Stimulated activated CD8-positive, alpha-beta memory T cell treated with anti-CD3 and anti-CD28 coated beads, Interleukin-7, amount 100 ng/mL, for 24 hours (primary cell): ENCODE measurements at regions not wholly inside any gene's neighbourhood (a gene's known extent, or its start where the extent isn't known, plus 50 kb on each side); places are given as distances from the start of the nearest gene placed in this dataset.
"Not testable (repeated sequence)": the region's sequence is repeated elsewhere in the genome, so short reads cannot be mapped to it uniquely, and the experiment has no call there.

Experiments used
- DNase-seq: peaks from one replicate; pipeline ENCODE4 v3.0.0-alpha.2; 2020; ENCODE audit warnings: low read depth

DNA sequence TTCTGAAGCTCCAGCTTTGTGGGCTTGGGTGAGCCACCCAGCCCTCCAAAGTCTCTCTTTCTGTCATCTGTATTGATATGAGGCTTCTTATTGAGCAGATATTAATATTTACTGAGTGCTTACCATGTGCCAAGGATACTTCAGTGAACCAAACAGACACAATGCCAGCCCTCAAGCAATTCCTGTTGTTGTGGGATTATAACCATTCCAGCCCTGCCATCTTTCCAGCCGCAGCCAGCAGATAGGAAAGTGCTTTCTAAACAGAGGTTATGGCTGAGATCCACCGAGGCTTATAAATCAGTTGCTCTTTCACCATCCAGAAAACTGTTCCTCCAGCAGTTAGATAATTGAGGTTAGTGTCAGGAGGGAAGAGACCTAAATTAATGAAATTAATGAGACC, 137.7 kb upstream of the ALDH1B1 start:
- DNase-seq: no peak

DNA sequence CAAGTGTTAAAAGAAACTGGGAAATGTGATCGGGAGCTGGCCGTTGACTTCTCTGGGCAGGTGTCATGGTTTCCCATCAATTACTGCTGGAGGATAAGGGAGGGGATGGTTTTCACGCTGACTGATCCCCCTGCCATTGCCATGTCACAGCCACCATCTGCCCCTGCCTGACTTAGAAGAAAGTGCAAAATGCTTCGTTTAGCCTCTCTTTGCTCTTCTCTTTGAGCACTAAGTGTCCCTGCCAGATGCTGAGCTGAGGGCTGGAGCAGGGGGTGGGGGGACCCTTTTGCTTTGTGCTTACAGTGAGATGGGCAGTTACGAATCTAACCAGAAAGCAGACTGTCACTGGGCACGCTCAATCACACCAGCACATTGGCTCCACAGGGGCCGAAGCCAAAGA, 138.4 kb upstream of the ALDH1B1 start:
- no peak for DNase-seq

DNA sequence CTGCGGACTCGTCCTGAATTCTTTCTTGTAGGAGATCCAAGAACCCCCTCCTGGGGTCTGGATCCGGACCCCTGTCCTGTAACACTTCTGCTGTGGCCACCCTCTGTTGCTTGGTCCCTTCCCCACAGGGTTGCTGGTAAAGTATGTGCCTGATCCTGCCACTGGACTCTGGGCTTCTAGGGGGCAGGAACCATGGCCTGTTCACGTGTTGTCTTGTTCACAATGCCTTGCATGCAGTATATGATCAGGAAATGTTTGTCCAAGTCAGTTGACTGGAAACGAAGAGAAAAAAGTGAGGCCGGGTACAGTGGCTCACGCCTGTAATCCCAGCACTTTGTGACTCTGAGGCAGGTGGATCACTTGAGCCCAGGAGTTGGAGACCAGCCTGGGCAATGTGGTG, 139.3 kb upstream of the ALDH1B1 start:
- DNase-seq: no peak

DNA sequence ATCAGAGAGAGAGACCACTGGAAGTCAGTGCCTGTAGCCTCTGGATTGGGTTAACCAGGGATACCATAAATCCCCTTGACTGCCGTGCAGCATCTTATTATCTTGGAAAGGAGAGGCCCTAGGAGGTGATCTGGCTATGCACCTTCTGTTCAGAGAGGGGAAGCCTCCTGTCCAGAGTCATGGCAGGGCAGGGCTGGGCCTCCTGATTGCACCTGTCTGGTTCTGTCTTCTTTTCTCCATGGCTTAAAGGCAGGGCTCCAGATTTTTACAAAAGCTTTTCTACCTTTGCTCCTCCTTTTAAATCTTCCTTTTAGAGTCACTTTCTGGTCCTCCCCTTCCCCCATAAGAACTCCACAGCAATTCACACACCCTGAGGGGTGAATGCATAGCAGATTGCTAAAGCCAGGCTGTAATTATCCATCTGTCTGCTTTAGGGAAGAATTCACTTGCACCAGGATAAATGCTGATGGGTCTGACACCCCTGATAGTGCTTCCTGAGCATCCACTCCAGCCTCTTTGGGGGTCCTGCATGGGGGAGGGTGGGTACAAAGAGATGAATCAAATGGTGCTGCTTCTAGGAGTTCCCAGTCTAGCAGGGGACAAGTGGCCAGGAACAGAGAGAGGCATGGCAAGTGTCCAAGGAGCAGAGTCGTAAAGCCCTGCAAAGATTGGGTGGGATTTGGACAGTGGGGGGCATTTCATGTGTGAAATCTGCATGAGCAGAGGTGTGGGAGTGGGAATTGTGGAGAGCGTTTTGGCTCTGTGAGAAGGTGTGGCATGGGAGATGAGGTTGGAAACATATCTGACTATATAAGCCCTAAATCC, 141.3 kb upstream of the ALDH1B1 start:
- no peak for DNase-seq

DNA sequence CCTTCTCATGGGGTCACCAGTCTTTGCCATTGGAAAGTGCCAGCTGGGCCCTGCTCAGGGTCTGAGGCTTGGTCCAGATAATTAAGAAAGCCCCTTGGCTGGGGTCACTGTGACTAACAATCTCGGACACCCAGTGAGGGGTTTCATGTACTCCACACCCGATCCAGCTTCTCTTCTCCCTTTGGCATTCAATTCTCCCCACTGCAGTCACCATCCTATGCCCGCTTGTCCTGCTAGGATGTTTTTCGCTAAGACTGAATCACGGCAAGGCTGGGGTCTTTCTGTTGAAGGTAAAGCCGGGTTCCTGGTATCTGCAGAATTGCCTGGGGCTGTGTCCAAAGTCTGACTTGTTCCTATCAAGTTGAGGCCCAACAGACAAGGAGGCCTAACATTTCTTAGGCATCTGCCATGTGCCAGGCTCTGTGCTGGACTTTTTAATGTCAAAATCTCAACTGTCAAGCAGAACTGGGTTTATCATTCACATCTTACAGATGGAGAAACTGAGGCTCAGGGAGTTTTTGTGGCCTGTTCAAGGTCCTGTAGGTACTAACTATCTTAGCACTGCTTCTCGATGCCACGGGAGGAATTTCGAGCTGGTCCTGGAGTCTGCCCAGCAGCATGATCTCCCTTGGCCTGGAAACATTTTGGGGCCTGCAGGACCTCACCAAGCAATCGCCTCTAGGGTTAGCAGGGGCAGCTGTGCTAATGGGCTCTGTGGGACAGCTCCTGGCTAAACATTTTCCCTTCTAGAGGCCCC, 142.0 kb upstream of the ALDH1B1 start:
- DNase-seq: no peak

DNA sequence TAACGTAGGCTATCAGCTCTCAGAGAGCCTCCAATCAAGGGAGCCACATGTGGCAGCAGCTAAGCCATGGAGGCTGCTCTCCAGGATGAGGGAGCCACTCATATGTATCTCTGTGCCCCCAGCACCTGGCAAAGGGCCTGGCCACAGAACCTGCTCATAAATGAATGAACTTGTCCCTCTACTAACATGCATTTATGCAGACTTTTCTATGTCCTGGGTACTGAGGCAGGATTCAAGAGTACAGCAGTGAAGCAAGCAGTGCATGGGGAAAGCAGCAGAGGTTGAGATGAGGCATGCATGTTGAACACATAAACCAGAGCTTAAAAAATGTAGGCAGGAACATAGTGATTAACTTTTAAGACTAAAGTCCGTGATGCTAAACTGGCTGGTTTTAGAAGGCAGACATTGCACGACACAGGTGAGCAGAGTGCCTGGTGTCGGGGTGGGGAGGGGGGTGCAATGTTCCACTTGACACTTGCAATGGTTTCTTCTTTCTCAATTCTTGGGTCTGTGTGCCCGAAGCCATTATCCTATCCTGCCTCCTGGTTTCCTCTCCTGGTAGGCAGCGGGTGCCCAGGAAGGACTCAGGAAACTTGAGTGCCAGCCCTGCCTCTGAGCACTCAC, 142.8 kb upstream of the ALDH1B1 start:
- no peak for DNase-seq

DNA sequence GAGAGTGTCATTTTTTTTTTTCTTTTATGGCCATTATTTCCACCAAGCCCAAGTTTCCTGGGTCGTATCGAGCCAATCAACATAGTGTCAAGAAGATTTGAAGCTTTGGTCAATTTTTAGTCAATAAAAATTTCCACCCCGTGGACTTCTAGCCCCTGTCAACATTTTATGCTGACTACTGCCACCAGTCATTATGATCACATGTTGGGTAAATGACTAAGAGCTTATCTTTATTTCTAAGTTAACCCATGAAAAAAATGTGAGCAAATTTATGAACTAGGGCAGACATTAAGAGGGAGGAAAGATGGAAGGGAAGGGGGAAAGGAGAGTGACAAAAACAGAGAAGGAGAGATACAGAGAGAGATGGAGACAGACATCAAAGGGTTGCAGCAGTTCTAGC, 143.5 kb upstream of the ALDH1B1 start:
- no peak for DNase-seq

DNA sequence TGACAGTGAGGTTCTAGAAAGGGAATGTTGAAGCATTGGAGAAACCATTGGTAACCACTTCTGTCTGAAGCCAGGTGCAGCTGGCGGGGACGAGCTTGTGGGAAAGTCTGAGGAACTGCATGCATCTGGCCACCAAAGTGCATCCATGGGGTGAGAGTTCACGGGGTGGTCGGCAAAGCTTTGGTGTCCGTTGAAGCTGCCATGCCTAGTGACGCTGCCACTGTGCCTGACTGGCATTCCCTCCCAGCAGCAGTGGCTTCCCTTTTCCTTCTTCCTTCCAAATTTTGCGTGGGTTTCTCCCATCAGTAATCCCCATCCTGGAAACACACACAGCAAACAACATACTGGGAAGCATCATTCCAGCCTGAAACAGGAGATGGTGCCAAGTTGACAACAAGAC, 145.7 kb upstream of the ALDH1B1 start:
- no peak for DNase-seq

DNA sequence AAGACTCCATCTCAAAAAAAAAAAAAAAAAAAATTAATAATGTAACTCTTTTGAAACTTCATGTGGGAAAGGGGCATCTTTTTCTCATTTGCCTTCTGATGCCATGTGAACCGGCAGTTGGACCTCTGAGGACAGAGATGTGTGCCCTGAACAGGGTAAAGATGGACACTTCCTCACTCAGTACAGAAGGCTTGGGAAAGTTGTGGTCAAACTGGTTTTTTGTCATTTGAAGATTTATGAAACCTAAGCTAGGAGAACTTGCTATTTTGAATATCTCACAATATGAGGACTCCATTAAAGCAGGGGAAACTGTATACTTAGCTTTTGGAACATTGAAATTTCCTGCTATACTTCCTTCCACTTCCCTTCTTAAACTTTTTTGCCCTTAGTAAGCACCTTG, 147.5 kb upstream of the ALDH1B1 start:
- no peak for DNase-seq

DNA sequence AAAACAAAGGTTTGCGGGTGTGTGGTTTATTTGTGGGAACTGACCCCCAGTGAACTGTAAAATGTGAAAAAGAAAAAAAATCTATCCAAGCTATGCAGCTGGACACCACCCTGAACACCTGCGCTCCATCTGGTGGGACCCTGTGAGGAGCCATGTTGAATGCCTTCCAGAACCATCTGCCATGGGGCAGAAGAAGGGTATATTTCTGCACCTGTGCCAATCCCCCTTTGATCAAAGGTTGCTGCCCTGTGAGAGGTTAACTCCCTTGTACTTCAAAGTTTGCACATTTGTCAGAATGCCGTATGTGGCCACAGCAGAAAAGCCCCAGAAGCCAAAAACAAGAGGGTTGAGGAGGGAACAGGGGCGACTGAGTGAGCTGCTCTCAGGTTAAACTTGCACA, 148.5 kb upstream of the ALDH1B1 start:
- no peak for DNase-seq

DNA sequence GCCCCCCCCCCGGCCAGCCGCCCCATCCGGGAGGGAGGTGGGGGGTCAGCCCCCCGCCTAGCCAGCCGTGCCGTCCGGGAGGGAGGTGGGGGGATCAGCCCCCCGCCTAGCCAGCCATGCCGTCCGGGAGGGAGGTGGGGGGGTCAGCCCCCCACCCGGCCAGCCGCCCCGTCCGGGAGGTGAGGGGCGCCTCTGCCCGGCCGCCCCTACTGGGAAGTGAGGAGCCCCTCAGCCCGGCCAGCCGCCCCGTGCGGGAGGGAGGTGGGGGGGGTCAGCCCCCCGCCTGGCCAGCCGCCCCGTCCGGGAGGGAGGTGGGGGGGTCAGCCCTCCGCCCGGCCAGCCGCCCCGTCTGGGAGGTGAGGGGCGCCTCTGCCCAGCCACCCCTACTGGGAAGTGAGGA, 150.4 kb upstream of the ALDH1B1 start:
- not testable (repeated sequence) for DNase-seq

DNA sequence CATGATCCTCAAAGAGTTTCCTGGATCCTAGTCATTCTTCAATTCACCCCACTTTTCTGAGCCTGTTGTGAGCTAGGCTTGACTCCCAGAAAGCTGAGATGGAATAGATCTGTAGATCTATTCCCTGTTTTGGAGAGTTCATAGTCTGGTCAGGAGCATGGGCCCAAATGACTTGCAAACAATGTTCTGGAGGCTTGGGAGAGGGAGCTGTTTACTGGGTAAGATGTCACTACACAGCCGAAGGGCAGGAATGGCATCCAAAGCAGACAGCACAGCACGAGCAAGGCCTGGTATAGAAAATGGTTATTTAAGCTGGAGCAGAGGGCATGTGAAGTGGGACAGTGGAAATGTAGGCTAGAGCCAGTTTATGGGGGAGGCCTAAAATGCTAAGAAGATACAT, 152.5 kb upstream of the ALDH1B1 start:
- no peak for DNase-seq

DNA sequence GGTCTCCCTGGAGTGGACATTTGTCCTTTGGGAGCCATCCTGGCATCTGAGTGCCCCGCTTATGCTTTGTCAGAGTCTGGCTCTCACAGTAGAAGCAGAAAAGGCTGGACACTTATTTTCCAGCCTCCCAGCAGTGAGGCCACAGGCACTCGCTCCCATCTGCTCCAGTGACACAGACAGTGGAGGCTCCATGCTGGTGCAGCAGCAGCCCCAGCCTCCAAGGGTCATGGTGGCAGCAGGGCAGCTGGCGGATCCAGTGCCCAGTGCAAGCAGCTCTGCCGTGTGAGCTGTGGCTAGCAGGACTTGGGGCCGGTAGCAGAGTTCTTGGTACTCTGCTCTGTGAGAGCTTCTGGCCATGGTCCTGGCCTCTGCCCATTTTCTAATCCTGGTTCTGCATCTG, 157.3 kb upstream of the ALDH1B1 start:
- DNase-seq: no peak

DNA sequence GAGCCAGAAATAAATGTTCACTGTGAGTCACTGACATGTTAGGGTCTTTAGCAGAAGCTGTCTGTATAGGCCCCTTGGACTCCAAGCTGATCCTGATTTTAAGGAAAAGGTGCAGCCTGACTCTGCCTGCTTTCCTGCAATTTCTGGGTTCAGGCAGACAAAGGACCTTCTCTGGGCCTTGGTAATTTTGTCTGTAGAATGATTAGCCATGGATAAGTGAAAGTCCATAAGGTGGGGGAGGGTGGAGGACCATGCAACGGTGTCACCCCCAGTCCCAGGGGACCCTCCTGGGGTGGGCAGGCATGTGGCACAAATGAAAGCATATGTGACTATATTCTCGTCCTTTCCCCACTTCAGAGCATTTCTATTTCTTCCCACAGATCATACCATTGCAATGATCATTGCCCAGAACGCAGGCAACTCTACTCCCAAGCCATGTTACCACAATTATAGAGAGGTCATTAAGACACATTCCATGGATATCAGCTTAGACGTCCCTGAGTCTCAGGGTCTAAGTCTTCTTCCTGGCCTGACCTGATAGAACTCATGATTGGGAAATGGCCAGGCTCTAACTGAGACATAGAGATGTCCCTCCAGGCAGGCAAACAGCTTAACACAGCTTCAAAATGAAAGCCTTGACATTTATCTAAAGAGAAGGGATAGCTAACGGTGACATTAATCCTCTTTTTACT, 157.9 kb upstream of the ALDH1B1 start:
- no peak for DNase-seq

DNA sequence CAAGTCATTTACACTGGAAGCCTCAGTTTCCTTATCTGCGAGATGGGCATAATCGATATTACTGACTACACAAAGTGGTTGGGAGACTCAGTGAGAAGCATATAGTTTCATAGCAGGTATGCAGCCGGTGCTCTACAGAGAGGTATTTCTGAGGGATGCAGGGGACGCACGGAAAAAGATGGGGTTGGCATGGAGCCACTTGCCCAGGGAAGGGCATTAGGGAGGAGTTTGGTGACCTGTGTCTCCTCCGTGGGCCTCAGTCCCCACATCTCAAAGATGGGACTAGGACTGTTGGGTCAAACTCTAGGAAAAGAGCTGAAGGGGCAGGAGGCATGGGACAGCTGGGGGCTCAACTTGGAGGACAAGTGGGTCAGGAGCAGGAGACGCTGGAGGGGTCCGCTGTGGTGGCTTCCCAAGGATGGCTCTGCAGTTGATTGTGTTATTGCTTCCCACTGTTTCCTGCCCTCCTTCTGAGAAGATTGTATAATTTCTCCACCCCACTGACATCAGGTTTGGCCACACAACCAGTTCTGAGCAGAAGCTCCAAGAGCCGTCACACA, 158.6 kb upstream of the ALDH1B1 start:
- no peak for DNase-seq

DNA sequence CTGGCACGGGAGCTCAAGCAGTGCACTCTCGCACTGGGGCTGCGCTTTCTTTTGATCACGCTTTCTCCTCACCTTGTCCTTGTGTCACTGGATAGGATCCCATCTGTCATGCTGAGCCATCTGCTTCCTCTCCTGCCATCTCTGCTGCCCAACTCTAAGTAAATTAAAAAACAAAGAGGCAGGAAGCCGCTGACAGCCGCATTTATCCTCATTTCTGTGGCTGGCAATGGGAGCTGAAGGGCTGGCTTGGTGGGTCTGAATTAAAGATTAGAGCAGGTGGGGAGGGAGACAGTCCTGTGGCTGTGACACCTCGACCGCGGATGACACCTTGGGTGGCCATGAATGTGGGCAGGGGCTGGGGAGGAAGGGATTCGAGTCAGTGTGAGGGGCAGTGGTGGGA, 159.2 kb upstream of the ALDH1B1 start:
- no peak for DNase-seq

DNA sequence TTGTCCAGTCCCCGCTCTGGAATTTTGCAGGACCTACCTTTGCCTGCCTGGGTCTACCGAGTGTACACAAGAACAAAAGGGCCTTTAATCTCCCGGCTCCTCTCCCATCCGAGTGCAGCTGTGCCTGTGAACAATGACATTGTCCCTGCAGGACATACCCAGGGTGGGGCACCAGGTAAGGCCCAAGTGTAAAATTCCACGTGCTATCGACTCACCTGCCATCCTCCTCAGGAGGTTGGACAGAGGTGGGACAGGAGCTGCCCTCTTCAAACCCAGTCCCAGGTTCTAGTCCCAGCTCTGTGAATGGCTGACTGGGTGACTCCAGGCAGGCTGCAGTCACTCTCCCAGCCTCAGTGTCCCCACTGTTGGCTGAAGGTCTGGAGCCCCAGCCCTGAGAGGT, 159.6 kb upstream of the ALDH1B1 start:
- DNase-seq: no peak

DNA sequence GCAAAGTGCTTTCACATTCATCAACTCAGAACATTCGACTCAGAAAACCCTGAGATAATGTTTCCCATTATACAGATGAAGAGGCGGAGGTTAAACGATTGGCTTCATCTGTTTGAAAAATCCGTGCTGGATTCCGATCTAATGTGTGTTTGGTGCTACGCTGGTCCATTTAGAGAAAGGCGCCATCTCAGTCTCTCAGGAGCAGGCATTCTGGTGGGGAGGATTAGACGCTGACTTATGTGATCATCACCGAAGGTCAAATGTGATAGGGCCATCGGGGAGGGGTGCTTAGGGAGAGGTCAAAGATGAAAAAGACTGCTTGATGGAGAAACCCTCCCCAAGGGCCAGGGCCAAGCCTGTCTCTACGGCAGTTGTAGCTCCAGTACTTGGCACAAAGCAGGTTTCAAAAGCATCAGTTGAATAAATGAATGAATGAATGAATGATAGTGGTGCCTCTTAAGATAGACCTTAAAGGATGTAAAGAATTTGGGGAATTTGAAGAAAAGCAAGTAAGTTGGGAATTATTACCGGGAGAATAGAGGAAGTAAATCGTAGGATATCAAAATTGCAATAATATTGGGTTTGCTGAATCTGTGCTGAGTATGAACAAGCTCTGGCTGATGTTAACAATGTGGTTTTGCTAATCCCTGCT, 160.6 kb upstream of the SHB start:
- DNase-seq: no peak

DNA sequence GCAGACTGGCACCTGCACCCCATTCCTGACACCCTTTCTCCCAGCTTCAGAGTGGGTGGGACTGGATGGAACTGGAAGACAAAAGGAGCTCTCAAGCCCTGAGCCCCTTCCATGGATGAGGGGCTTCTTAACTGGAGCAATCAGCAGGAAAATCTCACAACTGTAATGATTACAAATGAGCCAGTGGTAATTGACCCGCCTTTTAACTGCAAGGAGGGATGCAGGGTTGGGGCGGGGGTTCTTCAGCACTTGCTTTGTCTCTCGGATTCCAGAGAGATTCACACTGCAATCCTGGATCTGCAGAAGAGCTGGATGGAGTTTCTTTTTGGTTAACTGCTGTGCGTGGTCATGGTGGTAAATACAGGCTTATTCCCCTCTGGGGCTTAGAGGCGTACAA, 160.1 kb upstream of the SHB start:
- no peak for DNase-seq

DNA sequence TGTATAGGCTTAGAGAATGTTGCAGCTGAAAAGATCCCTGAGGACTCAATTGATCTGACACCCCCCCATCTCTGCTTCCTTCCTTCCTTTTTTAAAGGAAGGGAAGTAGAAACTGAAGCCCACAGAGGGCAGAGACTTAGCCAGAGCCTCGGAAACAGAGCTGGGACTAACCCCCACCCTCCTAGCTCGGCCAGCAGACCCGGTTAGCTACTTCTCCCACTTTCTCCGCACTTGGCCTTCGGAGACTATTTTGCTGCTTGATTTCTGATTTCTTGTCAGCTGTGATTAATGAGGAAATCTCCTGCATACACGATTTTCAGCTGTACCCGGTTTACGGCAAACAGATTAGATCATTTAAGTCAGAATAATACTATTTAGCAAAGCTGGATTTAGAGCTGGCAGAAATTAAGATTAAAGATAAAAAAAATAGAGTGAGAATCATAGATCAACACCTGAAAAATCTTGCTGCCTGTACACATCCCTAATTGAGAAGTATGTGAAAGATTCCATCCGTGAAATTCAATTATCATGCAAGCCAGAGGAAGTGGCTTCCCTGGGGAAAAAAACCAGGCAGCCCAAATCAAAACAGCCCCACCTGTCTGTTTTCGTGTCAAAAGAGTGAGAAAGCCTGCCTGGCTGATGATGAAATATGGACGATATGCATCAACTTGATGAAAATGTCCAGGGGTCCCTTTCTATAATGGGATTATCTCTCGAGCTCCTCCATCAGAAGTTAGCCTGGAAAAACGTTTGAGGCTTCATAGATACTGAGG, 159.5 kb upstream of the SHB start:
- DNase-seq: no peak

DNA sequence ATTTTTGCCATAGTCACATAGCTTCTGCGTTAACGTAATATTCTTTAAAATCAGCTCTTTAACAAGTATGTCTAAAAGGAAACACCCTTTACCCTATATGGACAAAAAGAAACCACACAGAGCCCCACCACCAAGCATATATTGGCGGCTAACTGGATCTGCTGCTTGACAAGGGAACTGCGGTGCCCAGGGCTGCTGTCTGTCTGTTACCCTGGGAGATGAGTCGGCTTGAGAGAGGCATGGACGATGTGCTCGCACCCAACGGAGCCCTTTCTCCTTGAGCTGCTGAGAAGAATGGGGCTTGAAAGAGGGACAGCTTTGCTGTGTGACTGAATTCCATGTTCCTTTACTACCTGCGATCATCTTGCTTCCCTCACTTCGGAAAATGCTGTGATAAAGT, 158.6 kb upstream of the SHB start:
- DNase-seq: no peak
